T-helper 1 cell (primary cell): ENCODE measurements at regions not wholly inside any gene's neighbourhood (a gene's known extent, or its start where the extent isn't known, plus 50 kb on each side); places are given as distances from the start of the nearest gene placed in this dataset.

Experiments used
- DNase-seq, 5 donors: peaks; one replicate each; pipeline ENCODE4 v3.0.0-alpha.2; 2012 to 2020

DNA sequence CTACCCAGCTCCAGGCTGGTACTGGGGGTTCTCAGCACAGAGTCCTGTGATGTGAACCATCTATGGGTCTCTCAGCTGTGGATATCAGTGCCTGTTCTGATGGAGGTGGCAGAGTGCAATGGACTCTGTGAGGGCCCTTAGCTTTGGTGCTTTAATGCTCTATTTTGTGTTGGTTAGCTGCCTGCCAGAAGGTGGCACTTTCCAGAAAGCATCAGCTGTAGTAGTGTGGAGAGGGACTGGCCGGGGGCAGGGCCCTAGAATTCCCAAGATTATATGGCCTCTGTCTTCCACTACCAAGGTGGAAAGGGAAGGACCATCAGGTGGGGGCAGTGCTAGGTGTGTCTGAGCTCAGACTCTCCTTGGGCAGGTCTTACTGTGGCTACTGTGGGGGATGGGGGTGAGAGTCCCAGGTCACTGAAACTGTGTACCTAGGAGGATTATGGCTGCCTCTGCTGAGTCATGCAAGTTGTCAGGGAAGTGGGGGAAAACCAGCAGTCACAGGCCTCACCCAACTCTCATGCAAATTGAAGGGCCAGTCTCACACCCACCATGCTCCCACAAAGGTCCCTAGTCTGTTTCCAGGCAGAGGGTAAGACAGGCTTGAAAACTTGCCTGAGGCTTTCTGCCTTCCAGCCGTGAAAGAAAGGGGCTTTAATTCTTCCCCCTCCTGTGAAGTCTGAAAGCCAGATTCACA, 878.1 kb downstream of the C12orf50 start:
- no peak for DNase-seq

DNA sequence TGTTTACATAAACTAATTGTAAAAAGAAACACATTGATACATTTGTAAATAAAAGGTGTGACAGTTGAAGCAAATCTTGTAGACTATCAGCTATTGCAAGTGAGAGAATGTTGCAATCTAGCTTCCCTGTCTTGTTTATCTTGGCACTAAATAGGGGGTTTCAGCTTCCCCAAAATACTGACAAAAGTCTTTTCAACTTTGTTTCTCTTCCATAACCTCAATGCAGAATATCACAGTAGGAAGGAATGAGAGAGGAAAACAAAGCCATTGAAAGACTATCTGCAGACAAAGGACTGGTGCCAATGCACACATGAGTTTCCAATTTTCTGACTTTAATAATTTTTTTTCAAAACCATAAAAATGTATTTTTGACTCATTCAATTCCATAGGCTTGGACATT, 886.2 kb upstream of the MGAT4C start:
- DNase-seq: no peak

DNA sequence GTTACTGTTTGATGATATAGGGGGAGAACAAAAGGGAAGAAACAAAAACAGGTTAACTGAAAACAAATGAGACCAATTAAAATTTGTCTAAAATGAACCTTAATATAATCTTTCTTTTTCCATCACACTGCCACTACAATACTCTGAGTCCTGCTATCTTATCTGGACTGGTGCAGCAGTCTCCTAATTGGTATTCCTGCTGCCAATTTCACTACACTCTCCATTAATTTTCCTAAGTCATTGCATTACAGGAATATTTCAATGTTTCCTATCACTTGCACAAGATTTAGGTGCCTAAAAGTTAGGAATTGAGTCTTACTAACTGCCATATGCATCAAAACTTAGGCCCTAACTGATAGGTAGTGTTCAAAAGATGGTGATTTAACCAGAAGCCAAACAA, 884.9 kb upstream of the MGAT4C start:
- DNase-seq: no peak

GRCh38 chr12:87140262-87140661, 884.1 kb upstream of the MGAT4C start:
- no peak for DNase-seq

DNA sequence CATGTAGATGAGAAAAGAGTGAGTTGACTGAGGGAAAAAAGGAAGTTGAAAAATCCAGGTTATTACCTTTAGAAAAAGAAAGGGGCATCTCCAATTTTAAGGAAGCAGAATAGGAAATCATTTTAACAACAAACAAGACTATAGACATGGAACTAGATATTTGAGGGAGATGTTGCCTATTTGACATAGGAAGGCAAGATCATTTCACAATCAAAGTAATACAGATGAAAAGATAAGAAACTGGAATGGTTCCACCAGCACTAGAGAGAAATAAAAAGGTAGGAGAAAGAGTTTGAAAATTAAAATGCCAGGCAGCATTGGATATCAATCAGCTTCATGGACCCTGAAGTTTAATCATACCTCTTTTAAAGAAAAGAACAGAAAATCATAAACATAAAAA, 881.0 kb upstream of the MGAT4C start:
- no peak for DNase-seq

DNA sequence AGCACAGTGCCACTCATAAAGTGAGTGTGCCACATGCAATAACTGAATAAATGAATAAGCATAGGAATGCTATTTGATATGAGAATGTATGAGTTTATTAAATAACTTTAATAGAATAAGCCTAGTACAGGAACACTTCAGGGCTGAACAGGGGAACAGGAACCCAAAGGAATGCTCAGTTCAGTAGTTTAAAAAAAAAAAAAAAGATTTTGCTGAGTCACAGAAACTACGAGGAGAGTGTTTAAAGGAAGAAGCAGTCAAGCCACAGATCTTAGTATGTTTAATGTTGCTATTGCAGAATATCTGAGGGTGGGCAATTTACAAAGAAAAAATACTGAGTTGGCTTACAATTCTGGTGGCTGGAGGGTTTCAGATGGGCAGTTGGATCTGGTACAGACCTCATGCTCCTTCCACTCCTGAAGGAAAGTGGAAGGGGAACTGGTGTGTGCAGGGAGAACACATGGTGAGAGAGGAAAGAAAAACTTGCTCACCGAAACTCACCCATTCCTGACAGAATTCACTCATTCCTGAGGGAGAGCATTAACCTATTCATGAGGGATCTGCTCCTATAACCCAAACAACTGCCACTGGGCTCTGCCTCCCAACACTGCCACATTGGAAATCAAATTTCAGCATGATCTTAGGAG, 880.3 kb upstream of the MGAT4C start:
- DNase-seq: no peak

DNA sequence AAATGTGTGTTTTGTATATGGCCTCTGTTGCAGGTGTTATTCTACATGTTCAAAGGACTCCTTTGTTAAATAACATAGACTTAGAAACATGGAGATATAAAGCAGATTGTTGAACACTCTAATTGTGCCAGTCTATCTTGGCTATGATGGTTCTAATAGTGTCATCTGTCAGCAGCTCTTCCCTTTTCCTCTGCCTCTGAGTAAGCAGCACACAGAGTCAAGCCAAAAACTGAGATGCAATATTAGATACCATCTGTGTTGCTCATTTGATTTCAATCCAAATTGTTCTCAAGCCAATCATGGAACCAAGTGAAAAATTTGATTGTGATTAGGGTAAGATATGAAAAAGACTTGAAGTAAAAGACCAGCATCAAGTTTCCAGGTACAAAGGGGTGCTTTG, 871.1 kb upstream of the MGAT4C start:
- no peak for DNase-seq

DNA sequence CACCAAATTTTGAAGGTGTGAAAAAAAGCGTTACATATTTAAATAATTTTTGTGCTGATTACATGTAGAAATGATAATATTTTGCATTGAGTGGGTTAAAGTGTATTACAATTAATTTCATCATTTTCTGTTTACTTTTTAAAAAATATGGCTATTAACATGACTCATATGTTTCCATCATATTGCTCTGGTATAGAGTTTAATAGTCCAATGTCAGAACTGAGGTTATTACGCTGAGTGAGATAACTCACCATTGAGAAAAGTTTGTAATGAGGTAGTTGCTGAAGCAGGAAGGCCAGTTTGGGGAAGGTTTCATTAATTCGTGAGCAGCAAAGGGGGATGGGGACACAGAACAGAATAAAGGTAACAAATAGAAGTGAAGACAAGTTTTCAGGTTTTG, 865.7 kb upstream of the MGAT4C start:
- no peak for DNase-seq

- DNase-seq: no peak
Measured at GRCh38 chr12:87120440-87120839, 864.2 kb upstream of the MGAT4C start.

DNA sequence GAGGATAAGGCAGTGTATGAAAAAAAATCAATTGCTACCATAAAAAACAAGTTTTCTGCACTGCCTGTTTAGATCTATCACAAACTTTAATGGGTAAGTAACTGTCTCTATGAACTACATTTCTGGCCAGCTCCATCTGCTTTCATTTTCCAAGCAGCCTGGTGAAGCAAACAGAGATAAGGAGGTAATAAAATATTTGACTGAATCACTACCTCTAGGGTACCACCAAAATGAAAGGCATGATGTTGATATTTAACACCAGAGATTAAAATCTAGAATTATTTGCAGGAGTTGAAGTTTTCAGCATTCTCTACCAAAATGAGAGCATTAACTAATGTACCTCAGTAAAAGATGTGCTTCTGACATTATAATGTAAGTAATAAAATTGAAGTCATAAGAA, 863.5 kb upstream of the MGAT4C start:
- no peak for DNase-seq

GRCh38 chr12:87117526-87117925, 861.3 kb upstream of the MGAT4C start:
- DNase-seq: no peak

- no peak for DNase-seq
Measured at GRCh38 chr12:87116780-87117179, 860.6 kb upstream of the MGAT4C start.

DNA sequence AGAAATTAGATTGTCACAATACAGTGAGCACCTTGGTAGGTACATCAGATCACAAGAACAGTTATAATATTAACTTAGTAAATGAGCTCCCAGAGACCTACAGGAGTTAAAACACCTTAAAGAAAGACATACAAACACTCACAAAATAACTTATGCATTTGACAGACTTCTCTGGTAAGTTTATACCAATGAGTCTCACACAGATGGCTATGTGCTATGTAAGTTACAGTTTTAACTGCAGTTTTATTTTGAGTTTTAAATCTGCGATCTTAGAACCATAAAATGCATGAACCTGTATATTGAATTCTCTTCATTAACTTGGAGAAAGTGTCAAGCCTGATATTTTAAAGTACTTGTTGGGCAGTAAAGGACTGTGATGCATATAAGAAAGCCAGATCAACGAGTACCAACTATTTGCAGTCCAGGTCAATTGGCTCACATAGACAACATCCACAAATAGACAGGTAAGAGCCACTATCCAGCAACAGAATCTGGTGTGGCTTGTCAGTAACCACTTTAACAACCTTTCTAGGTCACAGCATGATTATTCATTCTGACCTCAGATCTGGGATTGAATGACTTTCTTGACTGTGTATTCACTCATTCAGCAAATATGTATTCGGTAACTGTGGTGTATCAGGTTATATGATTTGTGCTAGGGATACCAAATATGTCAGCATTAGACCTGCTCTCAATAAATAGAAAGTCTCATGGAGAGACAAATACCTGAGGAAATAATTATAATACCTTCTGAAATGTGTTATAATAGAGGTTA, 856.6 kb upstream of the MGAT4C start:
- no peak for DNase-seq

GRCh38 chr12:87107766-87108165, 851.6 kb upstream of the MGAT4C start:
- no peak for DNase-seq

DNA sequence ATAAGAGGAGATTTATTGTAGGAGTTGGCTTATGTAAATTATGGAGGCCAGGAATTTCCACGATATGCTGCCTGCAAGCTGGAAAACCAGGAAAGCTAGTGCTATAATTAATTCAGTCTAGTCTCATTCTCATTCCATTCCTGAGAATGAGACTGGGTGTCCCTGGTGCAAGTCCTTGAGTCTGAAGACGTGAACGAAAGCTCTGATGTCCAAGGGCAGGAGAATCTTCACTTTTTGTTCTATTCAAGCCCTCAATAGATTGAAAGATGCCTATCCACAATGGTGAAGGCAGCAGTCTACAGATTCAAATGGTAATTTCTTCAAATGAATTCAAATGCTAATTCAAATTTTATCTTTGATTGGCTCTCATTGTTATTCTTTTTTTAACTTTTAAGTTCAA, 851.1 kb upstream of the MGAT4C start:
- no peak for DNase-seq

GRCh38 chr12:87096082-87096585, 839.9 kb upstream of the MGAT4C start:
- no peak for DNase-seq

DNA sequence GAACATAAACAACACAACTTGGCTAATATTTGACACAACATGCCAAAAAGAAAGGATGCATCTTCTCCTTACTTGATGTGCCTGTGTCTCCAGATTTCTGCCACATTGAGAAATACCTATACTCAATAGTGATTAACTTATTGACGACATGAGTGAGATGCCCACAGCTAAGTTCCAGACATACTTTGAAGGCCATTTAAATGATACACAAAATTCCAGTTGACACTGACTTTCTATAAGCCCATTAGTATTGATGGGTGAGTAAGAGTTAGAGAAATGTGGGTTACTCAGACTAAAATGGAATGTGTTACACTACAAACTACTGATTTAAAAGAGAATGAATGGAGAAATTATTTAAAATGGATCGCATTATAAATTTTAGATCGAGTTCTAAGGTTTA, 838.2 kb upstream of the MGAT4C start:
- no peak for DNase-seq

GRCh38 chr12:87092421-87092820, 836.2 kb upstream of the MGAT4C start:
- no peak for DNase-seq

GRCh38 chr12:87086118-87086891, 830.1 kb upstream of the MGAT4C start:
- DNase-seq: no peak

DNA sequence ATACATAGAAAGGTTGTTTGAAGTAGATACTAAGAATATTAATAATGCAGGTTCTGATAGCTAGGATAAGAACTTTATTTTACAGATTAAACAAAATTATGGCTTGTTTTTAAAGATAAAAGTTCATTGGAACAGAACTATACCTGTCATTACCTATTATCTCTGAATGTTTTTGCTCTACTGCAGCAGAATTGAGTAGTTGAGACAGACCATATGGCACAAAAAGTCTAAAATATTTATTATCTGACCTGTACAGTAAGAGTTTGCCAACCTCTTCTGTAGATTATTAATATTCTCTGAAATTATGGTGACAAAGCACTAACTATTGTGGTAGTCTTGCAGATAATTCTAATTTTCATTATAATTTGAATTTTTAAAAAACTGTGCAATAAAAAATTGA, 829.1 kb upstream of the MGAT4C start:
- no peak for DNase-seq

- DNase-seq: no peak
Measured at GRCh38 chr12:87082756-87083155, 826.6 kb upstream of the MGAT4C start.

- no peak for DNase-seq
Measured at GRCh38 chr12:87074781-87075180, 818.6 kb upstream of the MGAT4C start.

- no peak for DNase-seq
Measured at GRCh38 chr12:87066326-87066725, 810.1 kb upstream of the MGAT4C start.
